ENCODE measurements at regions not wholly inside any gene's neighbourhood (a gene's known extent, or its start where the extent isn't known, plus 50 kb on each side); places are given as distances from the start of the nearest gene placed in this dataset.

GRCh38 chr13:75915066-75915465, 278.9 kb downstream of the LMO7 start:
- Histone ChIP-seq H3K36me3 (no peaks in the 10 kb centered on the region), H3K27me3 (no peaks in the 10 kb centered on the region), H3K4me1 (no peaks in the 10 kb centered on the region), H3K9me3 (no peaks in the 10 kb centered on the region), H3K27ac (peak overlapping the region in 1 of 4 donors; percentile 79), H3K4me3 (no peak overlapping the region)
- TF ChIP-seq EP300 (IDR thresholded peaks at IDR 0.05) (no peak), POLR2A (IDR thresholded peaks at IDR 0.05) (no peak), POLR2AphosphoS5 (IDR thresholded peaks at IDR 0.05) (no peak), CTCF (IDR thresholded peaks at IDR 0.05) (no peak)
- no peak for DNase-seq
- intact Hi-C loops (cut with DNase I): no loop called here

GRCh38 chr13:75913925-75914324, 277.8 kb downstream of the LMO7 start:
- no peaks in the 10 kb centered on the region for H3K4me1 ChIP-seq
- intact Hi-C loops (cut with DNase I): no loop called here
- WGBS, 2 donors: 75 to 77% methylated on average over 5 of the region's 5 CpGs
- H3K27ac ChIP-seq: peak overlapping the region in 1 of 4 donors; percentile 79
- no peaks in the 10 kb centered on the region for H3K9me3 ChIP-seq
- DNase-seq: no peak
- H3K4me3 ChIP-seq: no peak overlapping the region
- no peaks in the 10 kb centered on the region for H3K27me3 ChIP-seq
- H3K36me3 ChIP-seq: no peaks in the 10 kb centered on the region
- TF ChIP-seq POLR2AphosphoS5 (IDR thresholded peaks at IDR 0.05) (no peak), EP300 (IDR thresholded peaks at IDR 0.05) (no peak), POLR2A (IDR thresholded peaks at IDR 0.05) (no peak), CTCF (IDR thresholded peaks at IDR 0.05) (no peak)

GRCh38 chr13:75910591-75910990, 274.5 kb downstream of the LMO7 start:
- H3K4me1 ChIP-seq: peaks cover 0 to 11% (median 0%) of the 10 kb centered on the region in 4 donors
- H3K36me3 ChIP-seq: no peaks in the 10 kb centered on the region
- TF ChIP-seq POLR2AphosphoS5 (IDR thresholded peaks at IDR 0.05) (no peak), POLR2A (IDR thresholded peaks at IDR 0.05) (no peak), CTCF (IDR thresholded peaks at IDR 0.05) (no peak), EP300 (IDR thresholded peaks at IDR 0.05) (no peak)
- no peaks in the 10 kb centered on the region for H3K27me3 ChIP-seq
- WGBS, 2 donors: 88 to 91% methylated on average over 2 of the region's 2 CpGs
- H3K27ac ChIP-seq: peak overlapping the region in 1 of 4 donors; percentile 5
- intact Hi-C loops (cut with DNase I): no loop called here
- no peaks in the 10 kb centered on the region for H3K9me3 ChIP-seq
- no peak for DNase-seq
- no peak overlapping the region for H3K4me3 ChIP-seq

Small RNAs in the stretch of these regions (small RNA-seq; reads per million reads assigned to genes)
- 0 reads per million in 3 donors for gene RN7SL571P

Data from sigmoid colon (tissue), 6 donors.